Stimulated activated CD8-positive, alpha-beta memory T cell treated with anti-CD3 and anti-CD28 coated beads, Interleukin-15, amount 100 ng/mL, for 48 hours (primary cell): ENCODE measurements at regions not wholly inside any gene's neighbourhood (a gene's known extent, or its start where the extent isn't known, plus 50 kb on each side); places are given as distances from the start of the nearest gene placed in this dataset.

Experiments
- DNase-seq, 2 donors: peaks; one replicate each; pipeline ENCODE4 v3.0.0-alpha.2; 2020; ENCODE audit warnings: low read depth in 2 of 2

DNA sequence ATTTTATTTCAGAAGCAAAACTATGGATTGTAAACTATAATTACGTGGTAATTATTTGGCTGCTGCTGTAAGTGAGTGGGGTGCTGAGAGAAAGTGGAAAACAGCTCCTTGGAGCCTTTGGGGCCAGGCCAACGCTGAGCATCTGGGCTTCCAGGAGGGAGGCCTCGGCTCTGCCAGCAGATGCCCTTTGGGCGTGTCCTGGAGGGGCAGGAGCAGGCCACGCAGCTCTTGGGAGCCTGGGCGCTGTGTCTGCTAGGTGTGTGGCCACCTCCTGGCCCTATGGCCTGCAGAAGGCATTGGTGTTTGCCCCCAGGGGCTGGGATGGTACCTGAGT is 423.3 kb downstream of the GLRX3 start:
- DNase-seq = no peak

GRCh38 chr10:130560116-130560515 is 423.9 kb downstream of the GLRX3 start:
- DNase-seq = no peak

GRCh38 chr10:130560573-130560972 is 424.4 kb downstream of the GLRX3 start:
- DNase-seq = no peak

- DNase-seq = no peak
Observed at GRCh38 chr10:130561681-130562080, 425.5 kb downstream of the GLRX3 start.

- no peak for DNase-seq
Observed at GRCh38 chr10:130567011-130567410, 430.8 kb downstream of the GLRX3 start.

DNA sequence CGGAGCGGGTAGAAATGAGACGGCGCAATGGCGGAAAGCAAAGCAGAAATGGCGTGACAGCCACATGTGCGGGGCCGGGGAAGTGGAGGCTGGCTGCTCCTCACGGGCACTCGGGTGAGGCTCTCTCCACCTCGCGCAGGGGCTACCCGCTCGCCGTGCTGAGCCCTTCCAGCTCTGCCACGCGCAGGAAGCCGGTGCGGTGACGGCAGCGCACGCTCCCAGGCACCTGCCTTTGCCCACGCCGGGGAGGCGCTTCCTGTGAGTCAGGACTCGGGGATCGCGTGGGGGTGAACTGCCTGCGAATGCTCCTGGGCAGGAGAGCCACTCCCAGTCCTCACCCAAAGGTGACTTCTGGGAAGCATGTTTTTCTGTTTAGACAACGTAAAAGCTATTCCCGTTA is 431.2 kb downstream of the GLRX3 start:
- DNase-seq = no peak

- DNase-seq = no peak
Observed at GRCh38 chr10:130568246-130568645, 432.1 kb downstream of the GLRX3 start.

DNA sequence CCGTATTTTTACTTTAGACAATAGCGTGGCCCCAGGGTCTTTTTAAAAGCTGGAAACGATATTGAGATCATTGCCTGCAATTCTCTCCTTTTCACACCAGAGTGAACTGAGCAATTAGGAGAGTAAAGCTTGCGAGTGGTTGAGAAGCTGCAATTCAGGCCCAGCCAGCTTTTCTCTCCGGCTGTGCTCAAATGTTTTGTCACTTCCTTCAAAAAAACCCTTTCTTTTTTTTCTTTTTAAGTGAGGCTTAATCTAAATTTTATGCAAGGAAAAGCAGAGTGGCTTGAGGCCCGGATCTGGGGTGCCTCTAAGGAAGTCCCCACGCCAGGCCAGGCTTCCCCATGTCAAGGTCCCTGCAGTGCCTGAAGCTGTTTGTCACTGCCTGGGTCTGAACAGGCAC is 433.9 kb downstream of the GLRX3 start:
- no peak for DNase-seq

DNA sequence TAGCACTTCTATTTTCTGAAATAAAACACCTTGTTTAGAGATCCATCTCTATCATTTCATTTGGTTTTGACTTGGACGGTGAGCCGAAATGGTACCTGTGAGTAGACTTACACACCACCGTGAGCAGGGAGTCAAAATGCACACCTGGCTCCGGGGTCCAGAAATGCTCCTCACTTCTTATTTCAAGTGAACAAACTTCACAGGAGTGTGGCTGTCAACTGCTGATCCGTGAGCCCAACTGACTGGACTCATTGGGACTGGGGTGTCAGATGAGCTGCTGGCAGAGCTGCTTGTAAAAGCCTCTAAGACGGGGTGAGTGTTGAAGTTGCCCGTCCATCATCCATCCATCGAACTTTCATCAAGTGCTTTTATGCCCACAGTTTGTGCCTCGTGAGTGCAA is 435.5 kb downstream of the GLRX3 start:
- DNase-seq = no peak

DNA sequence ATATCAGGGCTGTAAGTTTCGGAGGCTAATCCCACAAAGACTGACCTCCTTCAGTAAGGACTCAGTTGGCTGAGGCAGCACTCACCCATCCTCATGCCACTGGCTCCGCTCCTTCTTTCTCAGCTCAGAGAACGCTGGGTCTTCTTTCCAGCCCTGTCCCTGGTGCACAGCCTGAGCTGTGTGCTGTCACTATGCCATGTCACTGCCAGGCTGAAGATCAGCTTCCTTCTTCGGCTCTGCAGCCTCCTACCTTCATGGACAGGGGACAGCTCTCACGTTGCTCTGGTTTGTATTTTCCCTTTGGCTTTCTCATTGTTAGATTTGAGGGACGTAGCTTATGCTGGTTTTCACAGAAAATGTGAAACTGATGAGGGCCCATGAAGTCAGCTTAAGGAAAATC is 437.3 kb downstream of the GLRX3 start:
- DNase-seq = no peak

GRCh38 chr10:130575756-130576285 is 439.6 kb downstream of the GLRX3 start:
- no peak for DNase-seq

DNA sequence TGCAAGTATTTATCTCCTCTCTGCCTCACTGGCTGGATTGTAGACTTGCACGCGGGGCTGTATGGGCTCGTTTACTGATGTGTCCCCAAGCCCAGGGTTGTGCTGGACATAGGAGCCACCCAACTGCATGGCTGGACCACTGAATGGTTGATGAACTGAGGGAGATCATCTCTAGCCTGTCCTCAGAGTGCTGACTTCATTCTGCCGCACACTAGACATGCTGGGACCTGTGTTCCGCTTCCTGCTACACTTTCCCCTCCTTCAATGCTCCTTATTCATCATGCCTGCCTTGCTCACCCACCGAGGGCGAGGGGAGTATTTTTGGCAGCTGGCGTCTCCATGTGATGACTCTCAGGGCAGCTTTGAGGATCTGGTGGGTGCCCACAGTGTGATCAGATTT is 440.2 kb downstream of the GLRX3 start:
- DNase-seq = no peak

DNA sequence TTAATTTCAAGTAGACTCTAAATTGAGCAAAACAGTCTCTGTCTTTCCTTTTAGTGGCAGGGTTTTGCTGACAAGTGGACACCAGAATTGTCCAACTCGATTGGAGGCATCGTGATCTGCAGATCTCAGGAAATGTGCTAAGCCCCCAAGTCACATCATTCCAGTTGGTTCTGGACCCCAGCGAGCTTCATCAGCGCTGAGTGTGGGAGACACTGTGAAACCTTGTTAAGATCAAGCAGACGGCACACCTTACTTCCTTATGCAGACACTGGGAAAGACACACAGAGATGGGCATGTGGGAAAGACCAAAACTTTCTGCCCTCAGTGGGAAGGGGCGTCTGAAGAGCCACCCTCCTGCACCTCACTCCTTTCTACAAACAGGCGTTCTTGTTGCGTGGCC is 440.8 kb downstream of the GLRX3 start:
- no peak for DNase-seq

DNA sequence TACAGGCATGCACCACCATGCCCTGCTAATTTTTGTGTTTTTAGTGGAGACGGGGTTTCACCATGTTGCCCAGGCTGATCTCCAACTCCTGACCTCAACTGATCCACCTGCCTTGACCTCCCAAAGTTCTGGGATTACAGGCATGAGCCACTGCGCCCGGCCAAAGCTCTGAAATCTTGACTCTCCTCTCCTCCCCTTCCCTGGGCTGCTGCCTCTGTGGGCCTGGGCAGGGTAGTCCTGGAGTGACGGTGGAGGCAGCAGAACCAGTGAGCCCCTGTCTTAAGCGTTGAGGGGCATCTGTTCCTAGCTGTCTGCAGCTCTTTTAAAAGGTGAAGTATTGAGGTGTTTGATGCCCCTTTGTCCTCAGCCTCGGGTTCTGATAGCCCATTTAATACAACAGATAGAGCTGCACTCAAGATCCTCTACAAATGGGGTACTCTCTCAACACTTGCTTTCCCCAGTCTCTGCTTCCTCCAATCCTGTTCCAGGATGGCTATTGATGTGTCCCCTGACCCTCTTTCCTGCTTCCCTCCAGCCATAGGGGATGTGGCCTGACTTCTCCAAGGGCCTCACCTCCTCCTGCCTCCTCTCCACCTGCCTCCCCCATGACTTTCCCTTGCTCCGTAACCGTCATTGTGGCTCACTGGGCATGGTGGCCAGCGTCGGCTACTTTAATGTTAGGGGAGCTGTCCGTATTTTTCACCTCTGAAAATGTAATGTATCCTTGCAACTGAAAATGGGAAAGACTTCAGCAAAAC is 442.5 kb downstream of the GLRX3 start:
- no peak for DNase-seq

- no peak for DNase-seq
Observed at GRCh38 chr10:130579913-130580312, 443.7 kb downstream of the GLRX3 start.

- no peak for DNase-seq
Observed at GRCh38 chr10:130580975-130581374, 444.8 kb downstream of the GLRX3 start.

DNA sequence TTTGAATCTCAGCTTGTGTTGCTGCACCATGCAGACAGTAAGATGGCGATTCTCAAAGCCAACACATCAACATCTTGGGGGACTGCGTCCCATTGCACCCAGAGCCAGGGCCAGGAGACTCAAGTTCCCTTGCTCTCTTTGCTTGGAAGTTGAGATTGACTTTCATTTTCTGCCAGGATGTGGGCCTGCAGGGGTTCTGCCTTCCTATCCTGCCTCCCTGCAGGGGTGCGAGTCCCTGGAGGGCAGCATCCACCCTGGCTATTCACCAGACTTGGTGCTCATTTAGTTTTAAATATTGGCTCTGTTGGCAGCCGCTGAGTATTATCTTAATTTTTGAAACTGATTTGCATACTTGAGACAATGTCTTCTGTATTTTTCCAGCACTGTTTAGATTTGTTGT is 451.5 kb downstream of the GLRX3 start:
- no peak for DNase-seq

GRCh38 chr10:130606001-130606405 is 469.8 kb downstream of the GLRX3 start:
- no peak for DNase-seq

DNA sequence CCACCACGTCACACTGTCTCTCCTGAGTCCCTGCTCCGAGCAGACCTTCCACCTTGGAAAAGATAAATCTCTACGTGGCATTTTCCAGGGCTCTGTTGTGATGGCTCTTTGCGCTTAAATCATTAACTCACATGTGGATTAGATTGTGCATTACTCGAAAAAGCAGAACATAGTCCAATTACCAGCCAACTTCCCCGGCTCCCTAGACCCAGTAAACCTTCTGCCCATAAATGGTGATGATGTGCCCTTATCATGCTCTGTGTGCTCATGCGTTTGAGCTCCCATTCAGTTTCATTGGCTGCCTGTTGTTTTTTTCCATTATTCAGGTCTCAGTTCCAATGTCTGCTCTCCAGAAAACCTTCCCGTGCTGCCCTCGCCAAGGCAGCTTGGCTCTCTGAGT is 471.2 kb downstream of the GLRX3 start:
- DNase-seq = no peak

DNA sequence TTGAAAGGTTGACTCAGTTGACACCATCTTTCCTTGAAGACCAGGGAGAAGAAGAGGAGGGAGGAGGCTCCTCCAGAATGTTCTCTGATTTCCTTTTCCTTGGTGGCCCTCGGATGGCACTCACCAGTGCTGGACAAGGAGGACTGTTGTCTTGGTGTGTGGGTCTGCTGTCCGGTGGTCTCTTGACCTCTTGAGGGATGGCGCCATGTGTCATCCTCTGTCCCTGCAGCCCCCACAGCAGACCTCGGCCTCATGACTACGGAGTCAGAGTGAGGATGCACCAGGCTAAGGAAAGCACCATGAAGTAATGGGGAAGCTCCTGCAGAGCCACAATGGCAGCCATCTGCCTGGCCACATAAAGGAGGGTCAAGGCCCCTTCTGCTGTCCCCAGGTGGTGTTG is 475.0 kb downstream of the GLRX3 start:
- DNase-seq = no peak

DNA sequence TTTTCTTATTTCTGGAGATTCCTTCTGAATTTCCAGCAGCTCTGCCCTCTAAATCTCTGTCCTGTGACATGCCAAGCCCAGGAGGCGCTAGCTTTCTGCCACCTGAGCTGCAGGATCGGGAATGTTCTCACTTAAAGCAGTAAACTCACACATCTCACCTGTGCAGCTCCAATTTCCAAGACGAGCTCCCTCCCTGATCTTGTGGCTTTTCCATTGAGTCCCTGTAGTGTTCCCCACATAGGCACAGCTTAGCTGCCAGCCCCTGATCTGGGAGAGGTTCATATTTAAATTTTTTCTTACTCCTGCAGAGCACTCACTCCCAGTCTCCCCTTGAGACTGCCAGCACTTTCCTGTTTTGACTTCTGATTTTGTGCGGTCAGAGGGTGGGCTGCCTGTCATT is 479.3 kb downstream of the GLRX3 start:
- no peak for DNase-seq

DNA sequence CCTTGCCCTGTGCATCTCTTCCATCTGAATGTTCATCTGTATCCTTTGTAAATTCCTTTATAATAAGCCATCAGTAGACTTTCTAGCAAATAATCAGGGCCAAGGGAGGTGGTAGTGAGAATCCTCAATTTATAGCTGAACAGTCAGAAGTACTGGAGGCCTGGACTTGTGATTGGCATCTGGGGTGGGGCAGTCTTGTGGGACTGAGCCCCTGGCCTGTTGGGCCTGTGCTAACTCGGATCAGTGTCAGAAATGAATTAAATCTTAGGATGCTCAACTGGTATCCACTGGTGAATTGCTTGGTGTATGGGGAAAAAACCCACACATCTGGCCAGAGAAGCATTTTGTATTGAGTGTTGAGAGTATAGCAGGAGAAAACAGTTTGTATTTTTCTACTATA is 481.8 kb downstream of the GLRX3 start:
- no peak for DNase-seq

DNA sequence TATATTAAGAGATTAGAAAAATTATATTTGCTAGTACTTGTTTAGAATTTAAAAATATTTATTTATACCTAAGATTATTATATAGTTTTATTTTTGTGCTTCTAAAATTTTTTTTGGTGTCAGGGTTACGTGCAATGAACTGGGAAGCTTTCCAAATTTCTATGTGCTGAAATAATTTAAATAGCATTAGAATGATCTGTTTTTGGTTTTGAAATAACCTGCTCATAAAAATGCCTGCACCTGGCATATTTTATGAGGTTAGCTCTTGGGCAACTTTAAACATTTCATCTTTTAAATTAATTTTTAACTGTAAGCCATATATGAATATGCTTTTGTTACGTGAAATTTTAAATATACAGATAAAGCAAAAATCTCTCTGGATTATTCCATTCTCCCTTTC is 482.5 kb downstream of the GLRX3 start:
- DNase-seq = no peak

GRCh38 chr10:130621231-130621775 is 485.1 kb downstream of the GLRX3 start:
- no peak for DNase-seq
